ENCODE measurements at regions not wholly inside any gene's neighbourhood (a gene's known extent, or its start where the extent isn't known, plus 50 kb on each side); places are given as distances from the start of the nearest gene placed in this dataset.

- no peak for DNase-seq (ENCODE audit: low spot score)
- Histone ChIP-seq H3K36me3 (ENCODE audit: control insufficient read depth in 4 of 4, insufficient read depth in 3 of 4, low read depth in 1 of 4, low read length in 3 of 4) (no peaks in the 10 kb centered on the region), H3K27me3 (ENCODE audit: control insufficient read depth in 4 of 4, insufficient read depth in 4 of 4, low read length in 3 of 4) (peaks cover 0 to 25% (median 7%) of the 10 kb centered on the region in 4 donors), H3K4me3 (ENCODE audit: low read depth in 1 of 3, low read length in 3 of 3) (no peak overlapping the region), H3K27ac (ENCODE audit: low read depth in 1 of 2, low read length in 2 of 2) (no peak overlapping the region), H3K9ac (ENCODE audit: low read depth in 1 of 2, low read length in 2 of 2) (no peak overlapping the region), H3K4me1 (ENCODE audit: control insufficient read depth in 4 of 4, insufficient read depth in 4 of 4, low read length in 3 of 4) (peaks cover 11 to 18% (median 13%) of the 10 kb centered on the region in 4 donors), H3K9me3 (ENCODE audit: control insufficient read depth in 4 of 4, low read length in 3 of 4) (peaks cover 0 to 2% (median 0%) of the 10 kb centered on the region in 4 donors)
- WGBS = 57% methylated on average over 2 of the region's 2 CpGs
- TF ChIP-seq, protein P1, sequence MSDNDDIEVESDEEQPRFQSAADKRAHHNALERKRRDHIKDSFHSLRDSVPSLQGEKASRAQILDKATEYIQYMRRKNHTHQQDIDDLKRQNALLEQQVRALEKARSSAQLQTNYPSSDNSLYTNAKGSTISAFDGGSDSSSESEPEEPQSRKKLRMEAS (IDR thresholded peaks at IDR 0.05) = no peak
- TF ChIP-seq GABPA (IDR thresholded peaks at IDR 0.05 in 1 of 2, conservative IDR thresholded peaks at IDR 0.05 in 1 of 2) (no peak), RAD21 (IDR thresholded peaks at IDR 0.05) (no peak), NR2F2 (IDR thresholded peaks at IDR 0.05) (no peak), EGR1 (IDR thresholded peaks at IDR 0.05; ENCODE audit: low read depth in 2 of 2) (no peak), RXRA (IDR thresholded peaks at IDR 0.05) (no peak)
Observed at GRCh38 chr9:21561502-21561901, 79.4 kb upstream of the IFNE start.

DNA sequence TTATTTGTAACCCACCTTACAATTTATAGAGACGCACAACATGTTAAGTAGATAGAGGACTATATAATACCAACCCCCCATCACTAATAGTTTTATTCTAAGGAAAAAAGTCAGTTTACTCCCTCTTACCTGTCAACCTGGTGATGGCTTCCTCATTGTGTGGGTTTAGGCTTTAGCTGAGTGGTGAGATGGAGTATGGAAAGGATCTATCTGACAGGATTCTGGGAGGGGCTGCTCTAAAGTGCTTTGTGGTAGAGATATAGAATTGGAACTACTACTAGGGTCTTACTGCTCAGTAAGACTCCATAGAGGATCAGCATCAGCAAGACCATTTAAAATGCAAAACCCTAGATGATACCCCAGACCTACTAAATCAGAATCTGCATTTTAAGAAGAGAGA lies 82.1 kb upstream of the IFNE start:
- no peak for DNase-seq (ENCODE audit: low spot score)
- no peaks in the 10 kb centered on the region for H3K36me3 ChIP-seq (ENCODE audit: control insufficient read depth in 4 of 4, insufficient read depth in 3 of 4, low read depth in 1 of 4, low read length in 3 of 4)
- no peak overlapping the region for H3K9ac ChIP-seq (ENCODE audit: low read depth in 1 of 2, low read length in 2 of 2)
- H3K4me3 ChIP-seq (ENCODE audit: low read depth in 1 of 3, low read length in 3 of 3) = no peak overlapping the region
- H3K4me1 ChIP-seq (ENCODE audit: control insufficient read depth in 4 of 4, insufficient read depth in 4 of 4, low read length in 3 of 4) = peaks cover 4 to 11% (median 9%) of the 10 kb centered on the region in 4 donors
- 80% methylated on average over 1 of the region's 1 CpG for WGBS
- H3K27ac ChIP-seq (ENCODE audit: low read depth in 1 of 2, low read length in 2 of 2) = no peak overlapping the region
- H3K9me3 ChIP-seq (ENCODE audit: control insufficient read depth in 4 of 4, low read length in 3 of 4) = peaks cover 0 to 2% (median 0%) of the 10 kb centered on the region in 4 donors
- peaks cover 0 to 10% (median 3%) of the 10 kb centered on the region in 4 donors for H3K27me3 ChIP-seq (ENCODE audit: control insufficient read depth in 4 of 4, insufficient read depth in 4 of 4, low read length in 3 of 4)
- TF ChIP-seq FOXA1 (IDR thresholded peaks at IDR 0.05) (no peak), EGR1 (IDR thresholded peaks at IDR 0.05; ENCODE audit: low read depth in 2 of 2) (no peak), HNF4A (conservative IDR thresholded peaks at IDR 0.05) (no peak), YY1 (IDR thresholded peaks at IDR 0.05) (no peak), ATF3 (IDR thresholded peaks at IDR 0.05) (no peak), GABPA (IDR thresholded peaks at IDR 0.05 in 1 of 2, conservative IDR thresholded peaks at IDR 0.05 in 1 of 2) (no peak), SP1 (IDR thresholded peaks at IDR 0.05) (no peak), FOXA2 (IDR thresholded peaks at IDR 0.05) (no peak), RXRA (IDR thresholded peaks at IDR 0.05) (no peak), JUND (IDR thresholded peaks at IDR 0.05) (no peak), RAD21 (IDR thresholded peaks at IDR 0.05) (no peak), NR2F2 (IDR thresholded peaks at IDR 0.05) (no peak), TAF1 (conservative IDR thresholded peaks at IDR 0.05) (no peak), HNF4G (IDR thresholded peaks at IDR 0.05) (no peak)
- TF ChIP-seq, protein P2, sequence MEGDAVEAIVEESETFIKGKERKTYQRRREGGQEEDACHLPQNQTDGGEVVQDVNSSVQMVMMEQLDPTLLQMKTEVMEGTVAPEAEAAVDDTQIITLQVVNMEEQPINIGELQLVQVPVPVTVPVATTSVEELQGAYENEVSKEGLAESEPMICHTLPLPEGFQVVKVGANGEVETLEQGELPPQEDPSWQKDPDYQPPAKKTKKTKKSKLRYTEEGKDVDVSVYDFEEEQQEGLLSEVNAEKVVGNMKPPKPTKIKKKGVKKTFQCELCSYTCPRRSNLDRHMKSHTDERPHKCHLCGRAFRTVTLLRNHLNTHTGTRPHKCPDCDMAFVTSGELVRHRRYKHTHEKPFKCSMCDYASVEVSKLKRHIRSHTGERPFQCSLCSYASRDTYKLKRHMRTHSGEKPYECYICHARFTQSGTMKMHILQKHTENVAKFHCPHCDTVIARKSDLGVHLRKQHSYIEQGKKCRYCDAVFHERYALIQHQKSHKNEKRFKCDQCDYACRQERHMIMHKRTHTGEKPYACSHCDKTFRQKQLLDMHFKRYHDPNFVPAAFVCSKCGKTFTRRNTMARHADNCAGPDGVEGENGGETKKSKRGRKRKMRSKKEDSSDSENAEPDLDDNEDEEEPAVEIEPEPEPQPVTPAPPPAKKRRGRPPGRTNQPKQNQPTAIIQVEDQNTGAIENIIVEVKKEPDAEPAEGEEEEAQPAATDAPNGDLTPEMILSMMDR (IDR thresholded peaks at IDR 0.05; ENCODE audit: low read depth, low read length, missing input control) = no peak
- TF ChIP-seq, protein P1 (IDR thresholded peaks at IDR 0.05) = no peak
- TF ChIP-seq, protein P3, sequence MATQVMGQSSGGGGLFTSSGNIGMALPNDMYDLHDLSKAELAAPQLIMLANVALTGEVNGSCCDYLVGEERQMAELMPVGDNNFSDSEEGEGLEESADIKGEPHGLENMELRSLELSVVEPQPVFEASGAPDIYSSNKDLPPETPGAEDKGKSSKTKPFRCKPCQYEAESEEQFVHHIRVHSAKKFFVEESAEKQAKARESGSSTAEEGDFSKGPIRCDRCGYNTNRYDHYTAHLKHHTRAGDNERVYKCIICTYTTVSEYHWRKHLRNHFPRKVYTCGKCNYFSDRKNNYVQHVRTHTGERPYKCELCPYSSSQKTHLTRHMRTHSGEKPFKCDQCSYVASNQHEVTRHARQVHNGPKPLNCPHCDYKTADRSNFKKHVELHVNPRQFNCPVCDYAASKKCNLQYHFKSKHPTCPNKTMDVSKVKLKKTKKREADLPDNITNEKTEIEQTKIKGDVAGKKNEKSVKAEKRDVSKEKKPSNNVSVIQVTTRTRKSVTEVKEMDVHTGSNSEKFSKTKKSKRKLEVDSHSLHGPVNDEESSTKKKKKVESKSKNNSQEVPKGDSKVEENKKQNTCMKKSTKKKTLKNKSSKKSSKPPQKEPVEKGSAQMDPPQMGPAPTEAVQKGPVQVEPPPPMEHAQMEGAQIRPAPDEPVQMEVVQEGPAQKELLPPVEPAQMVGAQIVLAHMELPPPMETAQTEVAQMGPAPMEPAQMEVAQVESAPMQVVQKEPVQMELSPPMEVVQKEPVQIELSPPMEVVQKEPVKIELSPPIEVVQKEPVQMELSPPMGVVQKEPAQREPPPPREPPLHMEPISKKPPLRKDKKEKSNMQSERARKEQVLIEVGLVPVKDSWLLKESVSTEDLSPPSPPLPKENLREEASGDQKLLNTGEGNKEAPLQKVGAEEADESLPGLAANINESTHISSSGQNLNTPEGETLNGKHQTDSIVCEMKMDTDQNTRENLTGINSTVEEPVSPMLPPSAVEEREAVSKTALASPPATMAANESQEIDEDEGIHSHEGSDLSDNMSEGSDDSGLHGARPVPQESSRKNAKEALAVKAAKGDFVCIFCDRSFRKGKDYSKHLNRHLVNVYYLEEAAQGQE (IDR thresholded peaks at IDR 0.05) = no peak

Measured in liver (tissue), 8 donors.